Transverse colon (tissue), 4 donors: ENCODE measurements at regions not wholly inside any gene's neighbourhood (a gene's known extent, or its start where the extent isn't known, plus 50 kb on each side); places are given as distances from the start of the nearest gene placed in this dataset.

Source experiments
- small RNA-seq, 4 donors: library from RNA; depleted of rRNA; stranded (forward); fragments of <200 nt; gene quantifications; one replicate each; pipeline ENCODE3, GENCODE V24; 2016

Small RNA genes in the stretch of these regions (small RNA-seq; reads per million reads assigned to genes)
- gene RNU7-62P = 0 reads per million in 4 donors
